ENCODE measurements at regions not wholly inside any gene's neighbourhood (a gene's known extent, or its start where the extent isn't known, plus 50 kb on each side); places are given as distances from the start of the nearest gene placed in this dataset.

- no peaks in the 10 kb centered on the region for H3K27me3 ChIP-seq (replicated peaks; ENCODE audit: control insufficient read depth, insufficient read depth, low read length)
- no peak overlapping the region for H3K27ac Mint-ChIP-seq (ENCODE audit: unreplicated experiment)
- H3K4me1 ChIP-seq, result no peaks in the 10 kb centered on the region
- TF ChIP-seq, protein P1, sequence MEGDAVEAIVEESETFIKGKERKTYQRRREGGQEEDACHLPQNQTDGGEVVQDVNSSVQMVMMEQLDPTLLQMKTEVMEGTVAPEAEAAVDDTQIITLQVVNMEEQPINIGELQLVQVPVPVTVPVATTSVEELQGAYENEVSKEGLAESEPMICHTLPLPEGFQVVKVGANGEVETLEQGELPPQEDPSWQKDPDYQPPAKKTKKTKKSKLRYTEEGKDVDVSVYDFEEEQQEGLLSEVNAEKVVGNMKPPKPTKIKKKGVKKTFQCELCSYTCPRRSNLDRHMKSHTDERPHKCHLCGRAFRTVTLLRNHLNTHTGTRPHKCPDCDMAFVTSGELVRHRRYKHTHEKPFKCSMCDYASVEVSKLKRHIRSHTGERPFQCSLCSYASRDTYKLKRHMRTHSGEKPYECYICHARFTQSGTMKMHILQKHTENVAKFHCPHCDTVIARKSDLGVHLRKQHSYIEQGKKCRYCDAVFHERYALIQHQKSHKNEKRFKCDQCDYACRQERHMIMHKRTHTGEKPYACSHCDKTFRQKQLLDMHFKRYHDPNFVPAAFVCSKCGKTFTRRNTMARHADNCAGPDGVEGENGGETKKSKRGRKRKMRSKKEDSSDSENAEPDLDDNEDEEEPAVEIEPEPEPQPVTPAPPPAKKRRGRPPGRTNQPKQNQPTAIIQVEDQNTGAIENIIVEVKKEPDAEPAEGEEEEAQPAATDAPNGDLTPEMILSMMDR (IDR thresholded peaks at IDR 0.05; ENCODE audit: insufficient read depth in 1 of 2, low read depth in 1 of 2, low read length in 1 of 2, severe bottlenecking in 1 of 2, unreplicated experiment in 1 of 2), result peak; percentile 90 to 91
- H3K9me3 Mint-ChIP-seq (ENCODE audit: unreplicated experiment), result no peaks in the 10 kb centered on the region
- intact Hi-C loops (cut with micrococcal nuclease; ENCODE audit: unreplicated experiment), result loop anchor here (1.0 to 10.0 kb wide), 4 partner anchors 184 to 510 kb away; no protein-coding TSS in a partner anchor
- no peak overlapping the region for H3K4me3 Mint-ChIP-seq (ENCODE audit: unreplicated experiment)
- POLR2A ChIA-PET, result no interaction called here
- CTCF ChIA-PET, result interaction anchor here (0.6 to 2.0 kb wide), 15 partner anchors 9 to 684 kb away, joined by 3 to 29 read pairs (median 3); partner anchors contain the start of gene MTCL1
- DNase-seq, result peak; percentile 64 to 70
- H3K9me3 ChIP-seq, result no peaks in the 10 kb centered on the region
- H3K36me3 ChIP-seq (ENCODE audit: control insufficient read depth, insufficient read depth, low read length), result no peaks in the 10 kb centered on the region
- BruUV-seq (replicated peaks), result no TSS peak
- no peak overlapping the region for H3K4me3 ChIP-seq (ENCODE audit: low read depth, low read length)
- H3K27me3 Mint-ChIP-seq (ENCODE audit: insufficient read depth, unreplicated experiment), result no peaks in the 10 kb centered on the region
- no peaks in the 10 kb centered on the region for H3K36me3 Mint-ChIP-seq (ENCODE audit: insufficient read depth, unreplicated experiment)
- no peaks in the 10 kb centered on the region for H3K4me1 Mint-ChIP-seq (ENCODE audit: low read depth, unreplicated experiment)
These were observed 114.1 kb upstream of the NDUFV2 start for GRCh38 chr18:8988260-8988871.

DNA sequence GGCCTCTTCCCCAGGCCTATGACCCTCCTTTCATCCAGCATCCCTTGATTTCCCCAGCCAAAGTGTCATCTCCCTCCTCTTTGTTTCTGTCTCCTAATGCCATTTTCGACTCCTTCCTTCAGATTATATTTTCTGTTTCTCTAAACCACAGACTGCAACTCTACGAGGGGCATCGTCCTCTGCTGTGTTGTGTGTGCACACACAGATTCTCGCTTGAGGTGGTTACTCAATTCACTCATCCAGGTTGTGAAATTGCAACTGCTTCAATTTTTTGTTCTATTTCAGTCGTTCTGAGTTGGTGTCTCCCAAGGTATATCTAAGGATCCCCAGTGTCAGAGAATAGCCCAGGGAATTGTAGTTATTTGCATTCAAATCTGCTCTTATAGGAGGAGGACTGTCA is 113.5 kb upstream of the NDUFV2 start:
- intact Hi-C loops (cut with micrococcal nuclease; ENCODE audit: unreplicated experiment), result loop anchor here (2.0 to 10.0 kb wide), 2 partner anchors 184 to 510 kb away; no protein-coding TSS in a partner anchor
- Histone ChIP-seq H3K9me3 (no peaks in the 10 kb centered on the region), H3K4me1 (no peaks in the 10 kb centered on the region), H3K4me3 (ENCODE audit: low read depth, low read length) (no peak overlapping the region), H3K27me3 (replicated peaks; ENCODE audit: control insufficient read depth, insufficient read depth, low read length) (no peaks in the 10 kb centered on the region), H3K36me3 (ENCODE audit: control insufficient read depth, insufficient read depth, low read length) (no peaks in the 10 kb centered on the region)
- TF ChIP-seq, protein P1 (IDR thresholded peaks at IDR 0.05; ENCODE audit: insufficient read depth in 1 of 2, low read depth in 1 of 2, low read length in 1 of 2, severe bottlenecking in 1 of 2, unreplicated experiment in 1 of 2), result no peak
- Mint-ChIP-seq H3K36me3 (ENCODE audit: insufficient read depth, unreplicated experiment) (no peaks in the 10 kb centered on the region), H3K9me3 (ENCODE audit: unreplicated experiment) (no peaks in the 10 kb centered on the region), H3K4me1 (ENCODE audit: low read depth, unreplicated experiment) (no peaks in the 10 kb centered on the region), H3K27ac (ENCODE audit: unreplicated experiment) (no peak overlapping the region), H3K27me3 (ENCODE audit: insufficient read depth, unreplicated experiment) (no peaks in the 10 kb centered on the region), H3K4me3 (ENCODE audit: unreplicated experiment) (no peak overlapping the region)
- DNase-seq, result no peak
- POLR2A ChIA-PET, result no interaction called here
- CTCF ChIA-PET, result interaction anchor here (1.6 kb wide), 1 partner anchor 284 kb away, joined by 9 read pairs; the partner anchor contains the start of gene MTCL1
- BruUV-seq (replicated peaks), result no TSS peak

DNA sequence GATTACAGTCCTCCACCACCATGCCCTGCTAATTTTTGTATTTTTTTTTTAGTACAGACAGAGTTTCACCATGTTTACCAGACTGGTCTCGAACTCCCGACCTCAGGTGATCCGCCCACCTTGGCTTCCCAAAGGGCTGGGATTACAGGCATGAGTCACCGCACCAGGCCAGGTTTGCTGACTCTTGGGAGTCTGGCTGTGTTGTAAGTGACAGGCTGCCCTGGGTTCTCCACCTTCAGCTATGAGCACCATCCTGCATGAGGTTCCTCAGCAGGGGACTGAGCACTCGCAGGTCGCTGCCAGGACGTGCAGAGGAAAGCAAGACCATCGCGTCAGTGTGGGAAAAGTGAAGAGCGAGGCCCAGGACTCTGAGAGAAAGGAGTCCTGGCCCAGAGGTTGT is 112.6 kb upstream of the NDUFV2 start:
- no peaks in the 10 kb centered on the region for H3K9me3 Mint-ChIP-seq (ENCODE audit: unreplicated experiment)
- TF ChIP-seq, protein P1 (IDR thresholded peaks at IDR 0.05; ENCODE audit: insufficient read depth in 1 of 2, low read depth in 1 of 2, low read length in 1 of 2, severe bottlenecking in 1 of 2, unreplicated experiment in 1 of 2), result no peak
- POLR2A ChIA-PET, result no interaction called here
- no peak overlapping the region for H3K4me3 ChIP-seq (ENCODE audit: low read depth, low read length)
- no peaks in the 10 kb centered on the region for H3K4me1 ChIP-seq
- no peaks in the 10 kb centered on the region for H3K9me3 ChIP-seq
- no peaks in the 10 kb centered on the region for H3K4me1 Mint-ChIP-seq (ENCODE audit: low read depth, unreplicated experiment)
- no peaks in the 10 kb centered on the region for H3K27me3 ChIP-seq (replicated peaks; ENCODE audit: control insufficient read depth, insufficient read depth, low read length)
- no peaks in the 10 kb centered on the region for H3K36me3 ChIP-seq (ENCODE audit: control insufficient read depth, insufficient read depth, low read length)
- no peaks in the 10 kb centered on the region for H3K27me3 Mint-ChIP-seq (ENCODE audit: insufficient read depth, unreplicated experiment)
- DNase-seq, result no peak
- BruUV-seq (replicated peaks), result no TSS peak
- intact Hi-C loops (cut with micrococcal nuclease; ENCODE audit: unreplicated experiment), result loop anchor here (2.0 to 10.0 kb wide), 2 partner anchors 185 to 511 kb away; no protein-coding TSS in a partner anchor
- CTCF ChIA-PET, result interaction anchor here (0.6 kb wide), 1 partner anchor 373 kb away, joined by 5 read pairs; no protein-coding TSS in a partner anchor
- no peak overlapping the region for H3K4me3 Mint-ChIP-seq (ENCODE audit: unreplicated experiment)
- no peak overlapping the region for H3K27ac Mint-ChIP-seq (ENCODE audit: unreplicated experiment)
- no peaks in the 10 kb centered on the region for H3K36me3 Mint-ChIP-seq (ENCODE audit: insufficient read depth, unreplicated experiment)
